HG03432 (cell line): ENCODE measurements at regions not wholly inside any gene's neighbourhood (a gene's known extent, or its start where the extent isn't known, plus 50 kb on each side); places are given as distances from the start of the nearest gene placed in this dataset.
A peak's percentile ranks its signal among the peaks of the same experiment; 100 is the strongest.
"Not testable (repeated sequence)": the region's sequence is repeated elsewhere in the genome, so short reads cannot be mapped to it uniquely, and the experiment has no call there.

ENCODE experiments used
- ATAC-seq: cut with Tn5 transposase; IDR thresholded peaks from one replicate; pipeline ENCODE4 v1.9.1; 2021; ENCODE audit warnings: mild to moderate bottlenecking, moderate library complexity; ENCODE audit not compliant: unreplicated experiment

DNA sequence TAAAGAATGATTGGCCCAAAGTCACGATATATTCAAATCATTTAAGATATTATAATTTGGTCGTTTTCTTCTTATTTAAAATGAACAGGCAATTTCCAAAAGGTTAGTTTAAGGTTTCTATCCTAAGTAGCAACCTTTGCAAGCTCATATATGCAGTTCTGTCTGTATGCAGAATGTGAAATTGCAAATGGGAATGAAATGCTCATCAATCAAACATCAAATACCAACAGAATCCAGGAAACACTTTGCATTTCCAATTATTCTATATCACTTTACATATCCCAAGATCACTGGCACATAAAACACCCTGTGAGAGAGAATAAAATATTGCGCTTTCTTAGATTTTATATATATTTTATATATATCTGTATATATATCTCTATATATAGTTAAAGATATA is 237.3 kb downstream of the NRIP1 start:
- no peak for ATAC-seq

DNA sequence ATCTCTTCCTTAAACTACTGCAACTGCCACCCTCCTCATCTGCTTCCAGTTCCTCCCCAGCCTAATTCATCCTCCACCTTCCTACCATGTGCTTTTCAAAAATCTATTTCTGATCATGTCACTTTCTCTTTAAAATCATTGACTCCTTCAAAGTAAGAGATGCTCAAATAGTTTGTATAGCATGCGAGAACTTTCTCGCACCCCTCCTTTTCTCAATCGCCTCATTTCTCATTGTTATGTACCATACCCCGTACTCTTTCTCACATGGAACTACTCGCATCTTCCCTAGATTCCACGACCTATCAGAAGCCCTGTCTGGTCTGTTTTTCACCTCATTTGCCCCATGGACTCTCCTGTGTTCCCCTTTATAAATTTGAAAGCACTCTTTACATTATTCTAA is 238.2 kb downstream of the NRIP1 start:
- ATAC-seq, result peak; percentile 58

DNA sequence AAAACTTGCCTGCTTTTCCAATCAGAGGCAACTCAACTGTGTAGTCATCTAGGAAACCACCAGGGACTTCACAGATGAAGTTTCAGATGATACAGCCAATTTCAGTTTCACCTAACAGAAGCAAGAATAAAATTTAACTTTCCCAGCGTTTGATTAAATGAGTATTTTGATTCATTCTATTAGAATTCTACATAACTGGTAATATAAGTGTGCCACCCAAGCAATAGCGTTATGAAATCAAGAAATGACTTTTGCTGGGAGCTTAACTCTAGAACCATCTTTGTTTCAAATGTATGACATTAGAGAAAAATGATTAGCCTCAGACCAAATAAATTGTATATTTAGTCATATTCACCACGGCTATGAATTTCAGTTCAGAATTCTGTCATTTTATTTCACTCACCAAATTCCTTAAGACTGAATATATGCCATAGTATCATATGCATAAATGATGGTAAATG is 239.3 kb downstream of the NRIP1 start:
- peak; percentile 83 for ATAC-seq

DNA sequence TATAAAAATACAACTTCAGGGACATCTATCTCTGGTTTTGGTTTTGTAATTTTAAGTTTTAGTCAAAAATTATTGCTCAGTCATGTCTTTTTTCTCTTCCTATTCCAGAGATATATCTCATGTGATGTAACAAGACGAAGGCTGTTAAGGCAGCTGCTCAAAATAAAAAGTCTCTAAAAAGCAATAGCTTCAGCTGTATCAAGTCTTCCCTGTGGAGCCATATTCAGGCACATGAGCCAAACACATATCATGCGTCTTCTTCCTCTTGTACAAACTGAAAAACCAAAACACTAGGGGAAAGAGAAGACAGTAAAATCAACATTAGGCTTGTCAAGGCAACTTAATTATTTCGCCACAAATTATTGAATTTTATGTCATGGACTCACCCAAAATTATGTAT is 240.7 kb downstream of the NRIP1 start:
- no peak for ATAC-seq

DNA sequence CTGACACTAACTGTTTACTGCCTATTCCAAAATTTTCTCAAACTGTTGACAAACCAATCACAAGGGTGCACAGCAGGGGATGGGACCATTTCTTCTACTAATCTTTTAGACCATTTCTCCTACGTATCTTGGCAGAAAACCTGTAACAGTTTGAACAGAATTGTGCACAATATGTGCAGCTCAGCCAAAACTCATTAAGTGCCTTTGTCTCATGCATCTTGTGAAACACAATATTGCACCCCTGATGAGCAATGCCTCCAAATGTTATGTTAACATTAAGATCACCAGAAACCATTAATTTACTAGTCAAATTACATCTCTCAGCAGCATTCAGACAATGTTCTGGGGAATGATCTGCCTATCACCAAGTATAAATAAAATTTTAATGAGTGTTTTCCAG is 247.5 kb downstream of the NRIP1 start:
- ATAC-seq, result no peak

DNA sequence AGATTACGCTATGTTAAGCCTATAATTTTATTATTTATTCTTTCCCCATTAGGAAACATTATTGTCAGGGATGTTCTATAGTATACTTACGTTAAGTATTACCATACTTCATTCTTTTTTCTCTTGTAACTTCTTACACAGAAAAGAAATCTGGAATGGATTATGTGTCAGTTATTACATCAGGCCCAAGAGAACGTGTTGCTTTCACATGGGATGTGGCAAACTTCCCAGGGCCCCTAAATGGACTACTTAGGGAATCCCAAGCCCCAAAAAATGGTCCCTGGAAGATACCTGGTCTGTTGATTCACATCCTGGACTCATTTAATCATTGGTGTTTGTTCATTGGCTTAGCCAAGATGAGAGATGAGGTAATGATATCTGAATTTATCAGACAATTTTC is 249.8 kb downstream of the NRIP1 start:
- no peak for ATAC-seq

DNA sequence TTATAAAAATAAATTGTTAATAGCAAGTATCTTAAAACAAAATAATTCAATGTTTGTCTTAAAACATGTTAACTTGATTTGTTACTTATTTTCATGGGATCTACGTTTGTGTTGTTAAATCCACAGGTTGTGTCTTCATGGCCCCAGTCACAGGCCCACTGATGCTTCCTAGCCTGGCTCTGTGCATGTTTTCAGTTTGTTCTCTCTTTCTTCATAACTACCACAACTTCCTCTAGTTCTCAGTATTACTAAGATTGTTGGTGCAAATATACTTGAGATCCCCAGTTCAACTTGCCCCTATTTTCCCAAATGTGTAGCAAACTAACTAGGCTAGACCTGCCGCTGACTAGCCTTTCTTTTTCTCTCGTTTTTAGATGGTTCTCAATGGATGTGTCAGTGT is 250.5 kb downstream of the NRIP1 start:
- ATAC-seq, result no peak

DNA sequence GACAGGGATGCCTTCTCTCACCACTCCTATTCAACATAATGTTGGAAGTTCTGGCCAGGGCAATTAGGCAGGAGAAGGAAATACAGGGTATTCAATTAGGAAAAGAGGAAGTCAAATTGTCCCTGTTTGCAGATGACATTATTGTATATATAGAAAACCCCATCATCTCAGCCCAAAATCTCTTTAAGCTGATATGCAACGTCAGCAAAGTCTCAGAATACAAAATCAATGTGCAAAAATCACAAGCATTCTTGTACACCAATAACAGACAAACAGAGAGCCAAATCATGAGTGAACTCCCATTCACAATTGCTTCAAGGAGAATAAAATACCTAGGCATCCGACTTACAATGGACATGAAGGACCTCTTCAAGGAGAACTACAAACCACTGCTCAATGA is 258.1 kb upstream of the SAMSN1 start:
- ATAC-seq, result not testable (repeated sequence)

DNA sequence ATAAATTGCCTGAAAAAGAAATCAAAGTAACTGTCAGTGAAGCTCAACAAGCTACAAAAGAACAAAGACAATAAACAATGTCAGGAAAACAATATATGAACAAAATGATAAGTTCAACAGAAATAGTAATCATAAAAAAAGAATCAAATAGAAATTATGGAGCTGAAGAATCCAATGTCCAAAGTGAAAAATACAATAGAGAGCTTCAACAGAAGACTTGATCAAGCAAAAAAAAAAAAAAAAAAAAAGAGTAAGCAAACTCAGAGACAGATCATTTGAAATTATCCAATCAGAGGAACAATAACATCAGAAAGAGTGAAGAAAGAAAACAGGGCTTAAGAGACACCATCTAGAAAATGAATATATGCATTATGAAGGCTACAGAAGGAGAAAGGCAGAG is 251.4 kb upstream of the SAMSN1 start:
- ATAC-seq, result no peak

DNA sequence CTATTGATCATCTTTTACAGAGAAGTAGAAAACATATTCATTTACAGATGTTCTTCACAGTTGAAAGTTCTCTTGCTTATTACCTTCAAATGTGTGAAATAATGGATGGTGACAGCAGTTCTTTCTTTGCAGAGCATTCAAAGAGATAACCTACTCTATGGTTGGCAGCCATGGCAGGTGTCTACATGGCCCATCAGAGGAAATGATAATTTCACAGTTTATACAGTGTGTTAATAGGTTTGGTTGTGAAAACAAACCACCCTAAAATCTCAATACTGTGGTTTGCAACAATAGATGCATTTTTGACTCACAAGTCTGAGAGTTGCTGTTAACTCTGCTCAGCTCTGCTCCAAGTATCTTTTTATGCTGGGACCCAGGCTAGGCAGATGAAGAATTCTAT is 241.2 kb upstream of the SAMSN1 start:
- no peak for ATAC-seq

DNA sequence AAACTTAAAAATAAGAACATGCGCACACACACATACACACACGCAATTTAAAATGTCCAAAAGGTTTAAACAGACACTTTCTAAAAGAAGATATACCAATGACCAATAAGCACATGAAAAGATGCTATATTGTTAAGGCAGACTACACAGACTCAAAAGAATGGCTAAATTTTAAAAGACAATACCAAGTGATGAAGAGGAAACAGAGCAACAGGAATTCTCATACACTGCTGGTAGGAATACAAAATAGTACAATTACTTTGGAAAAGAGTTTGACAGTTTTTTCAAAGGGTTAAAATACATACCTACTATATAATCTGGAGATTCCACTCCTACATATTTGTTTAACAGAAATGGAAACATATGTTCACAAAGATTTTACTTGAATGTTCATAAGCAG is 239.6 kb upstream of the SAMSN1 start:
- no peak for ATAC-seq

DNA sequence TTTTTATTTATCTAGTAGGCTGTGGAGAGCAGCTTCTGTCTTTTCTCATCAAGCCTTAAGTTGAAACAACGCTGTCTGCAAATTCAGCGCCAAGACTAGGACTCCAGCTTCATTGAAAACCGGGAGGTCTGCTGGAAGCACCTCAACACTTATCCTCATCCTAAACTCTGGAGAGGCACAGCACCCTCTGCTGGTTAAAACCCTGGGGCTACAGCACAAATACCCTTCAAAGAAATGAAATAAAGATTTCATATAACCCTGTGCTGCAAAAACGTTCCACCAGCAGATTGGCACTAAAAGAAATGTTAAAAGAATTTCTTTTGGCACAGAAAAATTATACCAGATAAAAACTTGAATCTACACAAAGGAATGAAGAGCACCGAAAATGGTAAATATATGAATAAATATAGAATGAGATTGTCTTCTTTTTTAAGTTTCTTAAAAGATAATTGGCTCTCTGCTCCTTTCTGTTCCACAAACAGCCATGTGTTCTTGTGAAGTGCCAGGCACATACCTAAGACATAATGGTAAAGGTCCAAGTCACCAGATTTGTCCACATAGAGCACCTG is 227.7 kb upstream of the SAMSN1 start:
- peak; percentile 55 for ATAC-seq

DNA sequence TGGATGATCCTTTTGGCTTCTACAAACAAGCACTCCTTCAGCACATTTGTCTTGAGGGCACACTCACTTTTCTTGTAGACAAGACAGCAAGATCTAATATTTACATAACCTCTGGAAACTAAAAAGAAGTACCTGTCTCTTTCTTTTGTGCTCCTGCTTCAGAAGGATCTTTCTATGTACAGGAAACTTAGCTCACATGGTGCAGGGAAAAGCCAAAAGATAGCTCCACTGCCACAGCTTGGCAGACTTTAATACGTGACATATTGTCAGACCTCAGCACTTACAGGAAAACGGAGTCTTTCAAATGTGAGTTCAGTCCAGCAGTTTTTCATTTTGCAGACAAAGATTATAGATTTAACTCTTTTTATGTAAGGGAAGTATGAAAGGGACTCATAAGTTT is 225.5 kb upstream of the SAMSN1 start:
- no peak for ATAC-seq

DNA sequence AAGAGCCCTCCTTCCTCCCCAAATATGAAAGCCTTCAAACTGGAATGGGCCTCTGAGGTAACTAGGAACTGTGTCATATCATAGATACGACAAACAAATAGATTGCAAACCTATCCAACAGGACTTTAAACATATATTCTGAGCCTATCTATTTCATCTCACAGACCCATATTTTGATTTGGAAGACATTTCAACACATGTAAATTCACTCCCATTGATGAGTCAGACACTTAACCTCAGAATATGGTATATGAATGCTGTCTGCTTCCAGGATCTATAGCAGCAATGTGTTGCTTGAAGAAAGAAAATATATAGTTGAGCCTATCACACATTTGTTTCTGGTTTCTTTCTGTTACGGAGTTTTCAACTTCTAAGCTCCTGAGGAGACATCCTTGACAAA is 221.9 kb upstream of the SAMSN1 start:
- no peak for ATAC-seq

DNA sequence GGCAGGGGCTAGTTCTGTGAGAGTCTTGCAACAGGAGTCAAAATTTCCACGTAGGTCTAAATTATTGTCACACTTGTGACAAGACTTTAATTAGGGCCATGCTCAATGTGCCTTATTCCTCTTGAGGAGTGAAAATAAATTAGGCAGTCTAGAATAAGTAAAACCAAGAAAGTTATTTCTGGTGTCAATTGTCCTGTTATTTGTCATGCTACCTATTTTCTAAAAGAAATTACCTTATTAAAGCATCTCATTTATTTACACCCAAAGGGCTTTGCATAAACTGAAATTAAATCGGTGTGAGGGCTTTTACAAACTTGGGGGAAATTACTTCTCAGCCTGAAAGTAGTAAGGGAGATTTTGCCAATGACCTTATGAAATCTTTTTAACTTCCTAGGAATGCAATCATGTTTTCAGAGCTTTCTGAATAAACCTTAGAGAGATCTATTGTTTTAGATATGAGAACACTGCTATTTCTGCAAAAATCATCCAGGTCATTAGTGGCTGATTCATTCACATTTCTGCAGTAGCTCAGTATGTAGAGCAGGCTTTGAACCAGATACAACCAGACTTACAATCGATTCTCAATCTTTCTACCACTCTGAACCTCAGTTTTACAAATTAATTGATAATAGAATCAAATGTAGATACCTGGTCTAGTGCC is 221.2 kb upstream of the SAMSN1 start:
- no peak for ATAC-seq

DNA sequence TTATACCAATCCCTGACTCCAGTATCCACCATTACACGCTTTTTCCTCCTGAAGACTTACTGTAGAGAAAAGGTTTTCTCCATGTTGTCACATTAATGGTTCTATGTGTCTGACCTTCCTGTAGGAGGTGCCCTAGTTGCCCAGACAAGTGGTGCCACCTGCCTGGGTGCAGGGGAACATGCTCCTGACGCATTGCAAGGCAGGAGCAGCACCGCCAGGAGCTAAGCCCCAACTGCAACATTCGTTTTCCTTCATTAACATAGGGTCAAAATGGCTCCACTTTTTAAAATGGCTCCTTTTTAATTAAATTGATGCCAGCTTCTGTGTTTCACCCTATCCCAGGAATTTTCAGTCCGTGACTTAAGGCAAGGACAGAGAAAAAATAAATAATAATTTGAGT is 220.1 kb upstream of the SAMSN1 start:
- no peak for ATAC-seq

DNA sequence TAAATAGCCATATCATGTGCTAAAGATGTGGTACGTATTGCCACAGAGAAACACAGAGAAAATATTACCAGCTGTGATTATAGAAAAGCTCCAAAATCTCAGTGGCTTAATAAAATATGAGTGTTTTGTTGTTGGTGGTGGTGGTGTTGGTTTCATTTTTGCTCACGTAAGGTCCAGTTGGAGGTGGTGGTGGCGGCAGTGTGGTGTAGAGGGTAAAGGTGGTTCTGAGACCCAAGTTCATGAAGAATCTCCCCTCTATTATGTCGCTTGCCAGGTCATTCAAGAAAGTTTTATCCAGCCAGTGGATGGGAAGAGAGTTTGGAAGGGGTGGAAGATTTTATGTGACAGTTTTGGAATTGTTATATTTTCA is 217.6 kb upstream of the SAMSN1 start:
- peak; percentile 46 for ATAC-seq

DNA sequence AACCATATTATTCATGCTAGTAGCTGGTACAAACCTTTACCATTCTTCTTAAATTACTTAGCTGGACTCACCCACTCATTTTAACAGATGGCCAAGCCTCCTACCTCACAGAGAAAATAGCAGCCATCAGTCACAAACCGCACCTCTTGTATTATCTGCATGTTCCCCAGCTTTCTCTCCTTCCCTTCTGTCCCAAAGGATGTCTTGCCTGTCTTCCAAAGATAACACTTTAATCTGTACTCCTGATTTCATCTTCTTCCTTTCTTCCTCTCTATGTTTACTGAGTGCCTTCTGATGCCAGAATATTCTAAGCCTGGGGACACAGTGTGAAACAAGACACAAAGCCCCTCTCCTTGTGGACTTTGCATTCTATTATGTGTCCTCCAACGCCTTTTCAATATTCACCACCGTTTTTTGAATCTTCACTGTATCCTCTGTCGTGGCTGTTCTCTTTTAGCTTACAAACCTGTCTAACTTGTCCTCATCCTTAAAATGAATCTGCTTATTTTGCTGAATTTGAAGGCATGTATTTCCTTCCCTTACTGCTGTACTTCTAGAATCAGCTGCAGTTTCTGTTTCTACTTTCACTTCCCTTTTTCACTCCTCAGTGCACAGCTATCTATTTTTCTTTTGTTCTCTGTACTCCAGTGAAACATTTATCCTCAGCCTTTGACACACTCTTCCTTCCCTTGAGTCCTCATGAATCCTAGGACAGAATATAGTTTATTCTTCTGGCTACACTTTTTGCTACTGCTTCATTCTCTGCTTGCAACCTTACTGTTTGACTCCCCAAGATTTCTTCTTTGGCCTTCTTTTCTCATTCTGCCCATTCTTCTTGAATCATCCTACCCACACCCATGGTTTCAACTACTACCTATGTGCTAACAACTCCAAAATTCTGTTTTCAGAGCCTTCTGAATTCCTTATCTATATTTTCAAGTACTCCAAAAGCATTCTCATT is 216.9 kb upstream of the SAMSN1 start:
- ATAC-seq, result peak; percentile 97

DNA sequence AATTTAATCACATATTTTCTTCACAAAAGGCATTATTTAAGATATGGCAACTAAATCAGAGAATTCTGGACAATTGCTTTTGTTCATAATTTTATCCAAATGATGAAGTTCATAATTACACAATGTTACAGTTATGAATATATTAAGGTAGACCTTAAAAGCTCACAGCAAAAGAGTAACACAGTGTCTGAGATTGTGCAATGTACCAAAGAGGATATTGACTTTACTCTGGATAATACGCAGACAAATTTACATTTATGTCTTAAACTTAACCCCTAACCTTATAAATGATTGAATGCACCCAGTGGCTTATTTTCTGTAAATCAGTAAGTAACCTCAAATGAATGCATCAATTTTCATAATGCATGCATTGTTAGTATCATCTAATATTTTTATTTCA is 216.2 kb upstream of the SAMSN1 start:
- no peak for ATAC-seq

DNA sequence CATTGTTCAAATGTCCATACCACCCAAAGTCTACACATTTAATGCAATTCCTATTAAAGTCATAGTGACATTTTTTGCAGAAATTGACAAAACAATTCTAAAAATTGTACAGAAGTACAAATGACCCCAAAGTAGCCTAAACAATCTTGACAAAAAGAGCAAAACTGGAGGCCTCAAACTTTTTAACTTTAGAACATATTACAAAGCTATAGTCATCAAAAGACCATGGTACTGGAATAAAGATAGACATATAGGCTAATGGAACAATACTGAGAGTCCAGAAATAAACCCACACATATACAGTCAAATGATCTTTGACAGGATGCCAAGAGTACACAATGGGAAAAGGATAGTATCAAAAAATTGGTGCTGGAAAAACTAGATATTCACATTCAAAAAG is 213.2 kb upstream of the SAMSN1 start:
- no peak for ATAC-seq

DNA sequence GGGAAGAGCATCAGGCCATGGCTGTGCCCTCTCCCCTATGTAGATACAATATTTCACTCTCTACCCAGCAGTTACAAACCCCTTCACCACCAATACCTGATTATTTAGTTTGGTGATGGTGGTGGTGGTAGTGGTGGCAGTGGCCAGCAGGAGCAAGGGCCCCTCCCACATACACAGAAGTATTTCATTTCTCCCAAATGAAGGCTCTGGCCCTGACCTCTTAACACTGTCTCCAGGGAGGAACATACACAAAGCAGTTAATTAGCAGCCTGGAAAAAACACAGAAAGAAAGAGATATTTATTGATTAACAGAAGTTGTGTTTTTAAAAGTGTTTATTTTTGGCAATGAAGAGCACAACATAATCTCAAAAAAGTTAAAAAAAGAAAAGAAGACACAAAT is 212.7 kb upstream of the SAMSN1 start:
- no peak for ATAC-seq
